WTC11 (cell line): ENCODE measurements at regions not wholly inside any gene's neighbourhood (a gene's known extent, or its start where the extent isn't known, plus 50 kb on each side); places are given as distances from the start of the nearest gene placed in this dataset.
A peak's percentile ranks its signal among the peaks of the same experiment; 100 is the strongest.

ENCODE experiments used
- ATAC-seq: fragments of 200-7000 bp; cut with Tn5 transposase; 2 replicates; pipeline ENCODE4 v1.10.0; 2021; ENCODE audit warnings: mild to moderate bottlenecking, moderate library complexity
- CTCF ChIA-PET: fragments of 300-600 bp; sonication (Branson Sonifier 250); formaldehyde crosslinking; loops from one replicate; lab custom pipeline; 2021; ENCODE audit warnings: antibody characterized with exemption; lab: Charles Lee
- POLR2A ChIA-PET: fragments of 350-600 bp; sonication (Branson Sonifier 250); formaldehyde crosslinking; loops from one replicate; lab custom pipeline; 2021; ENCODE audit warnings: antibody characterized with exemption; lab: Charles Lee
- DNase-seq: peaks from one replicate; pipeline ENCODE4 v3.0.0; 2021; ENCODE audit warnings: low spot score
- H3K27ac Mint-ChIP-seq: 2 replicates; pipeline ENCODE4 v1.8.0; 2021; ENCODE audit warnings: mixed read lengths
- H3K27me3 Mint-ChIP-seq: 2 replicates; pipeline ENCODE4 v1.8.0; 2021; ENCODE audit warnings: low read depth, mild to moderate bottlenecking, moderate library complexity, mixed read lengths
- H3K36me3 Mint-ChIP-seq: 2 replicates; pipeline ENCODE4 v1.8.0; 2021; ENCODE audit warnings: mixed read lengths
- H3K4me1 Mint-ChIP-seq: 2 replicates; pipeline ENCODE4 v1.8.0; 2022; ENCODE audit warnings: mixed read lengths
- H3K4me3 Mint-ChIP-seq: 2 replicates; pipeline ENCODE4 v1.8.0; 2021; ENCODE audit warnings: mild to moderate bottlenecking, moderate library complexity, mixed read lengths
- H3K9me3 Mint-ChIP-seq: 2 replicates; pipeline ENCODE4 v1.8.0; 2021; ENCODE audit warnings: mixed read lengths
- ATF6 ChIP-seq: sonication (generic); formaldehyde crosslinking; IDR thresholded peaks from 2 replicates; pipeline ENCODE4 v1.8.1; 2023; ENCODE audit warnings: mild to moderate bottlenecking, missing genetic modification reagents
- E2F1 ChIP-seq: sonication (generic); formaldehyde crosslinking; IDR thresholded peaks from 2 replicates; pipeline ENCODE4 v1.8.0; 2022; ENCODE audit warnings: mild to moderate bottlenecking, missing genetic modification reagents
- FOXJ3 ChIP-seq: sonication (generic); formaldehyde crosslinking; IDR thresholded peaks from 2 replicates; pipeline ENCODE4 v1.9.0; 2021; ENCODE audit warnings: missing genetic modification reagents, mild to moderate bottlenecking, borderline replicate concordance
- GABPB1 ChIP-seq: sonication (generic); formaldehyde crosslinking; IDR thresholded peaks from 2 replicates; pipeline ENCODE4 v1.8.1; 2023; ENCODE audit warnings: mild to moderate bottlenecking, missing genetic modification reagents
- IRF2 ChIP-seq: sonication (generic); formaldehyde crosslinking; IDR thresholded peaks from 2 replicates; pipeline ENCODE4 v1.8.0; 2022; ENCODE audit warnings: low read depth, missing genetic modification reagents, borderline replicate concordance
- MXD4 ChIP-seq: fragments of 250-450 bp; sonication (Bioruptor Pico); IDR thresholded peaks from 2 replicates; pipeline ENCODE4 v1.8.0; 2021; ENCODE audit warnings: mild to moderate bottlenecking, moderate library complexity, borderline replicate concordance
- NFATC4 ChIP-seq: fragments of 250-450 bp; sonication (Bioruptor Pico); IDR thresholded peaks from 2 replicates; pipeline ENCODE4 v1.9.0; 2021; ENCODE audit warnings: mild to moderate bottlenecking
- USF2 ChIP-seq: sonication (generic); formaldehyde crosslinking; IDR thresholded peaks from 2 replicates; pipeline ENCODE4 v1.8.1; 2023; ENCODE audit warnings: mild to moderate bottlenecking, missing genetic modification reagents, moderate library complexity
- ZNF263 ChIP-seq: sonication (generic); formaldehyde crosslinking; IDR thresholded peaks from 2 replicates; pipeline ENCODE4 v1.8.1; 2022; ENCODE audit warnings: low read depth, mild to moderate bottlenecking, moderate library complexity, missing genetic modification reagents
- ZNF425 ChIP-seq: fragments of 250-450 bp; sonication (Bioruptor Pico); conservative IDR thresholded peaks from 2 replicates; pipeline ENCODE4 v1.9.0; 2021; ENCODE audit warnings: mild to moderate bottlenecking
- ZNF512 ChIP-seq: sonication (generic); formaldehyde crosslinking; IDR thresholded peaks from 2 replicates; pipeline ENCODE4 v1.8.1; 2022; ENCODE audit warnings: missing genetic modification reagents, borderline replicate concordance
- TF ChIP-seq, protein P1 (sequence below): sonication (generic); formaldehyde crosslinking; IDR thresholded peaks from 2 replicates; pipeline ENCODE4 v1.8.1; 2023; ENCODE audit warnings: mild to moderate bottlenecking, missing genetic modification reagents, moderate library complexity
- TF ChIP-seq, protein P2 (sequence below): sonication (generic); formaldehyde crosslinking; IDR thresholded peaks from 2 replicates; pipeline ENCODE4 v1.8.1; 2023; ENCODE audit warnings: mild to moderate bottlenecking, missing genetic modification reagents, borderline replicate concordance

GRCh38 chr12:70982991-70983390, 62.5 kb upstream of the PTPRR start:
- H3K27me3 Mint-ChIP-seq: no peaks in the 10 kb centered on the region
- H3K4me1 Mint-ChIP-seq: peaks cover 26% of the 10 kb centered on the region
- no peaks in the 10 kb centered on the region for H3K36me3 Mint-ChIP-seq
- no peaks in the 10 kb centered on the region for H3K9me3 Mint-ChIP-seq
- ChIA-PET CTCF (no interaction called here), POLR2A (no interaction called here)
- TF ChIP-seq NFATC4: no peak
- no peak for TF ChIP-seq GABPB1 (CRISPR knock-in tag)
- TF ChIP-seq, protein P1, sequence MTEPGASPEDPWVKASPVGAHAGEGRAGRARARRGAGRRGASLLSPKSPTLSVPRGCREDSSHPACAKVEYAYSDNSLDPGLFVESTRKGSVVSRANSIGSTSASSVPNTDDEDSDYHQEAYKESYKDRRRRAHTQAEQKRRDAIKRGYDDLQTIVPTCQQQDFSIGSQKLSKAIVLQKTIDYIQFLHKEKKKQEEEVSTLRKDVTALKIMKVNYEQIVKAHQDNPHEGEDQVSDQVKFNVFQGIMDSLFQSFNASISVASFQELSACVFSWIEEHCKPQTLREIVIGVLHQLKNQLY (CRISPR knock-in tag): no peak
- no peak for TF ChIP-seq ATF6 (CRISPR knock-in tag)
- H3K4me3 Mint-ChIP-seq: no peak overlapping the region
- no peak for DNase-seq
- ATAC-seq: no peak
- H3K27ac Mint-ChIP-seq: peak overlapping the region; percentile 84

DNA sequence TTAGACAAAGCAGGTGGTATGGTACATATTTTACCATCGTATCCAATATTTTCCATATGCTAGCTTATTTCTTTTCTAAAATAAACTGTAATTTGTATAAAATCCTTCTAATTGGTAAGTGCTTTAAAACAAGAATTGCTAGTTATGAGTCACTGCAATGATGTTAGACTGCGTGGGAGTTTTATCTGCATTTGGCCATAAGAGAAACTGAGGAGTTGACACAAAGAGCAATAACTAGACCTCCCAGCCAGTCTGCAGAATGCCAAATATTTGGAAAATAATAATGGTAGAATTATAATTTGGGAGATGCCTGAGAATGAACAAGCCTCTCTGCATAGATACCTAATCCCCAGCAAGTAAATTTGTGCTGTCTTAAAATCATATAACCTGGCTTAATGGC, 61.7 kb upstream of the PTPRR start:
- Mint-ChIP-seq H3K4me1 (peaks cover 26% of the 10 kb centered on the region), H3K4me3 (no peak overlapping the region), H3K9me3 (no peaks in the 10 kb centered on the region), H3K27me3 (no peaks in the 10 kb centered on the region), H3K27ac (no peak overlapping the region), H3K36me3 (no peaks in the 10 kb centered on the region)
- DNase-seq: no peak
- ATAC-seq: no peak
- TF ChIP-seq ZNF425 (CRISPR knock-in tag) (no peak), FOXJ3 (CRISPR knock-in tag) (no peak), ZNF512 (no peak)
- CTCF ChIA-PET: interaction anchor here (1.4 kb wide), 1 partner anchor 32 kb away, joined by 3 read pairs; no protein-coding TSS in a partner anchor
- POLR2A ChIA-PET: no interaction called here

GRCh38 chr12:70971001-70971794, 50.7 kb upstream of the PTPRR start:
- DNase-seq (no peak), ATAC-seq (no peak)
- POLR2A ChIA-PET: interaction anchor here (0.6 kb wide), 1 partner anchor 24 kb away, joined by 4 read pairs; no protein-coding TSS in a partner anchor
- Mint-ChIP-seq H3K27ac (no peak overlapping the region), H3K4me1 (peaks cover 4% of the 10 kb centered on the region), H3K4me3 (no peak overlapping the region), H3K36me3 (no peaks in the 10 kb centered on the region), H3K27me3 (no peaks in the 10 kb centered on the region), H3K9me3 (peaks cover 7% of the 10 kb centered on the region; the same call in 1 of the 2 replicates)
- CTCF ChIA-PET: no interaction called here
- no peak for TF ChIP-seq MXD4 (CRISPR knock-in tag)
- no peak for TF ChIP-seq IRF2 (CRISPR knock-in tag)
- TF ChIP-seq USF2 (CRISPR knock-in tag): no peak
- TF ChIP-seq ZNF425 (CRISPR knock-in tag): no peak
- TF ChIP-seq, protein P1 (CRISPR knock-in tag): no peak
- TF ChIP-seq, protein P2, sequence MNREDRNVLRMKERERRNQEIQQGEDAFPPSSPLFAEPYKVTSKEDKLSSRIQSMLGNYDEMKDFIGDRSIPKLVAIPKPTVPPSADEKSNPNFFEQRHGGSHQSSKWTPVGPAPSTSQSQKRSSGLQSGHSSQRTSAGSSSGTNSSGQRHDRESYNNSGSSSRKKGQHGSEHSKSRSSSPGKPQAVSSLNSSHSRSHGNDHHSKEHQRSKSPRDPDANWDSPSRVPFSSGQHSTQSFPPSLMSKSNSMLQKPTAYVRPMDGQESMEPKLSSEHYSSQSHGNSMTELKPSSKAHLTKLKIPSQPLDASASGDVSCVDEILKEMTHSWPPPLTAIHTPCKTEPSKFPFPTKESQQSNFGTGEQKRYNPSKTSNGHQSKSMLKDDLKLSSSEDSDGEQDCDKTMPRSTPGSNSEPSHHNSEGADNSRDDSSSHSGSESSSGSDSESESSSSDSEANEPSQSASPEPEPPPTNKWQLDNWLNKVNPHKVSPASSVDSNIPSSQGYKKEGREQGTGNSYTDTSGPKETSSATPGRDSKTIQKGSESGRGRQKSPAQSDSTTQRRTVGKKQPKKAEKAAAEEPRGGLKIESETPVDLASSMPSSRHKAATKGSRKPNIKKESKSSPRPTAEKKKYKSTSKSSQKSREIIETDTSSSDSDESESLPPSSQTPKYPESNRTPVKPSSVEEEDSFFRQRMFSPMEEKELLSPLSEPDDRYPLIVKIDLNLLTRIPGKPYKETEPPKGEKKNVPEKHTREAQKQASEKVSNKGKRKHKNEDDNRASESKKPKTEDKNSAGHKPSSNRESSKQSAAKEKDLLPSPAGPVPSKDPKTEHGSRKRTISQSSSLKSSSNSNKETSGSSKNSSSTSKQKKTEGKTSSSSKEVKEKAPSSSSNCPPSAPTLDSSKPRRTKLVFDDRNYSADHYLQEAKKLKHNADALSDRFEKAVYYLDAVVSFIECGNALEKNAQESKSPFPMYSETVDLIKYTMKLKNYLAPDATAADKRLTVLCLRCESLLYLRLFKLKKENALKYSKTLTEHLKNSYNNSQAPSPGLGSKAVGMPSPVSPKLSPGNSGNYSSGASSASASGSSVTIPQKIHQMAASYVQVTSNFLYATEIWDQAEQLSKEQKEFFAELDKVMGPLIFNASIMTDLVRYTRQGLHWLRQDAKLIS (CRISPR knock-in tag): no peak
- no peak for TF ChIP-seq ZNF263 (CRISPR knock-in tag)
- no peak for TF ChIP-seq E2F1
